Esophagus (tissue), 2 donors: ENCODE measurements at regions not wholly inside any gene's neighbourhood (a gene's known extent, or its start where the extent isn't known, plus 50 kb on each side); places are given as distances from the start of the nearest gene placed in this dataset.
"Not testable (repeated sequence)": the region's sequence is repeated elsewhere in the genome, so short reads cannot be mapped to it uniquely, and the experiment has no call there.

Experiments used
- H3K27ac ChIP-seq, 2 donors: one replicate each; pipeline ENCODE4 v1.5.1; 2013; ENCODE audit warnings: low read depth in 2 of 2, mild to moderate bottlenecking in 2 of 2, inconsistent platforms in 1 of 2, low read length in 1 of 2, moderate library complexity in 1 of 2
- H3K27me3 ChIP-seq, 2 donors: one replicate each; pipeline ENCODE4 v1.6.1; 2013; ENCODE audit warnings: low read length in 2 of 2, control low read depth in 1 of 2, mild to moderate bottlenecking in 1 of 2; ENCODE audit not compliant: insufficient read depth in 2 of 2, control insufficient read depth in 1 of 2
- H3K36me3 ChIP-seq, 2 donors: one replicate each; pipeline ENCODE4 v1.6.1; 2013; ENCODE audit warnings: low read length in 1 of 2; ENCODE audit not compliant: control insufficient read depth in 2 of 2, insufficient read depth in 2 of 2
- H3K4me1 ChIP-seq, 2 donors: one replicate each; pipeline ENCODE4 v1.6.1; 2013; ENCODE audit warnings: low read length in 1 of 2; ENCODE audit not compliant: control insufficient read depth in 2 of 2, insufficient read depth in 2 of 2
- H3K4me3 ChIP-seq, 2 donors: one replicate each; pipeline ENCODE4 v1.5.1; 2013; ENCODE audit warnings: low read length in 2 of 2, mild to moderate bottlenecking in 2 of 2, low read depth in 1 of 2, moderate library complexity in 1 of 2
- H3K9me3 ChIP-seq, 2 donors: one replicate each; pipeline ENCODE4 v1.6.1; 2013; ENCODE audit warnings: mild to moderate bottlenecking in 2 of 2, low read depth in 1 of 2, low read length in 1 of 2, moderate library complexity in 1 of 2; ENCODE audit not compliant: control insufficient read depth in 2 of 2, insufficient read depth in 1 of 2
- WGBS, 2 donors: extraction: QIAGEN DNeasy Blood & Tissue Kit; methylation state at CpG; one replicate each; pipeline ENCODE4 v1.1.7; 2013; 5-methylcytosine and 5-hydroxymethylcytosine counted together
- donor health status: healthy with polysubstance abuse.
- donor health status: Bipolar disorder and iron deficiency.

- WGBS, 2 donors: 82% methylated on average over 3 of the region's 3 CpGs
- no peak overlapping the region for H3K4me3 ChIP-seq
- H3K4me1 ChIP-seq: no peaks in the 10 kb centered on the region
- peaks cover 3 to 6% of the 10 kb centered on the region in 2 donors for H3K9me3 ChIP-seq
- no peaks in the 10 kb centered on the region for H3K27me3 ChIP-seq
- no peak overlapping the region for H3K27ac ChIP-seq
- no peaks in the 10 kb centered on the region for H3K36me3 ChIP-seq
Observed at GRCh38 chr19:29154163-29154562, 58.8 kb downstream of the UQCRFS1 start.

GRCh38 chr19:29145756-29146155 is 67.2 kb downstream of the UQCRFS1 start:
- no peaks in the 10 kb centered on the region for H3K27me3 ChIP-seq
- no peaks in the 10 kb centered on the region for H3K4me1 ChIP-seq
- peaks cover 0 to under 1% of the 10 kb centered on the region in 2 donors for H3K9me3 ChIP-seq
- H3K27ac ChIP-seq: no peak overlapping the region
- H3K36me3 ChIP-seq: no peaks in the 10 kb centered on the region
- no peak overlapping the region for H3K4me3 ChIP-seq
- WGBS, 2 donors: 50 to 56% methylated on average over 4 of the region's 4 CpGs

DNA sequence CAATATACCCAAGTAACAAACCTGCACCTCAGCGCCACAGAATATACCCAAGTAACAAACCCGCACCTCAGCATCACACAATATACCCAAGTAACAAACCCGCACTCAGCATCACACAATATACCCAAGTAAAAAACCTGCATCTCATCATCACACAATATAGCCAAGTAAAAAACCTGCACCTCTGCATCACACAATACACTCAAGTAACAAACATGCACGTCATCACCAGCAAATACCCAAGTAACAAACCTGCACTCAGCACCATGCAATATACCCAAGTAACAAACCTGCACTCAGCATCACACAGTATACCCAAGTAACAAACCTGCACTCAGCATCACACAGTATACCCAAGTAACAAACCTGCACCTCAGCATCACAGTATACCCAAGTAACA is 69.8 kb downstream of the UQCRFS1 start:
- Histone ChIP-seq H3K4me1 (no peaks in the 10 kb centered on the region), H3K27ac (no peak overlapping the region), H3K9me3 (peaks cover 17 to 19% of the 10 kb centered on the region in 2 donors), H3K27me3 (no peaks in the 10 kb centered on the region), H3K36me3 (no peaks in the 10 kb centered on the region), H3K4me3 (no peak overlapping the region)
- 91% methylated on average over 4 of the region's 4 CpGs for WGBS, 2 donors

DNA sequence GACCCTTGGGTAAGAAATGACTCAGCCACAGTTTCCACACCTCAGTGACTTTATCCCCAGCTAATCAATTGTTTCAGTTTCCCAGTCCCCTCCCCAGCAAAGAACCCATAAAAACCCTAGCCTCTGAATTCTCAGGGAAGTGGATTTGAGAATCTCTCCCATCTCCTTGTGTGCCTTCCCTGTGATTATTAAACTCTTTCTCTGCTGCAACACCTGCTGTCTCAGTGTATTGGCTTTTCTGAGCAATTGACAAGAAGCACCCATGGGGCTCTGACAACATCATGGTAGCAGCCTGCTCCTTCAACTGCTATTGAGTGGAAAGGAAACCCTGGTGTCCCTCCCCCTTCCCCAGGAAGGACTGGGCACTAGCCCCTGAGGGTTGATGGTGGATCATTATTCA is 73.7 kb downstream of the UQCRFS1 start:
- H3K36me3 ChIP-seq: no peaks in the 10 kb centered on the region
- H3K4me3 ChIP-seq: no peak overlapping the region
- H3K9me3 ChIP-seq: peaks cover 17 to 19% of the 10 kb centered on the region in 2 donors
- no peak overlapping the region for H3K27ac ChIP-seq
- no peaks in the 10 kb centered on the region for H3K4me1 ChIP-seq
- H3K27me3 ChIP-seq: no peaks in the 10 kb centered on the region

DNA sequence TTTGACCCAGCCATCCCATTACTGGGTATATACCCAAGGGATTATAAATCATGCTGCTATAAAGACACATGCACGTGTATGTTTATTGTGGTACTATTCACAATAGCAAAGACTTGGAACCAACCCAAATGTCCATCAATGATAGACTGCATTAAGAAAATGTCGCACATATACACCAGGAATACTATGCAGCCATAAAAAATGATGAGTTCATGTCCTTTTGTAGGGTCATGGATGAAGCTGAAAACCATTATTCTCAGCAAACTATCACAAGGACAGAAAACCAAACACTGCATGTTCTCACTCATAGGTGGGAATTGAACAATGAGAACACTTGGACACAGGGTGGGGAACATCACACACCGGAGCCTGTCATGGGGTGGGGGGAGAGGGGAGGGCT is 74.7 kb downstream of the UQCRFS1 start:
- not testable (repeated sequence) for H3K36me3 ChIP-seq, H3K27ac ChIP-seq, H3K4me1 ChIP-seq, H3K4me3 ChIP-seq, H3K27me3 ChIP-seq
- peaks cover 17 to 19% of the 10 kb centered on the region in 2 donors for H3K9me3 ChIP-seq
- WGBS, 2 donors: 62 to 69% methylated on average over 3 of the region's 3 CpGs

DNA sequence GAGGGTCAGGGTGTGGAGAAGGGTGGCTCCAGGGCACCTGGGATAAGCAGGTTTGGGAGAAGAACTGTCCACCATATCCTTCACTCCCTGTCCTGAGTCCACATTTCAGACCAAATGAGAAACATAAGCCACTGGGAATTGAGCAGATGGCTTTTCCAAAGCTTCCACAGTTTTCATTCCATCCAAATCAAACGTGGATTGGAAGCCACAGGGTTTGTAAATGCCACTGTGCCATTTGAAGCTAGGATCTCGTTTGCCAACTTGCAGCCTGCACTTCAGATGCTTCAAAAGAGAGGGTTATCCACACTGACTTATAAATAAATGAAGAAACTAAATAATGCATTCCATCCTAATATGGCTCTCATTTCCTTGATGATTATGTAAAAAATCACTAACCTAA is 81.5 kb downstream of the UQCRFS1 start:
- WGBS, 2 donors: 25 to 31% methylated on average over 2 of the region's 2 CpGs
- Histone ChIP-seq H3K36me3 (no peaks in the 10 kb centered on the region), H3K27me3 (no peaks in the 10 kb centered on the region), H3K4me1 (no peaks in the 10 kb centered on the region), H3K4me3 (no peak overlapping the region), H3K9me3 (peaks cover 3 to 12% of the 10 kb centered on the region in 2 donors), H3K27ac (no peak overlapping the region)

DNA sequence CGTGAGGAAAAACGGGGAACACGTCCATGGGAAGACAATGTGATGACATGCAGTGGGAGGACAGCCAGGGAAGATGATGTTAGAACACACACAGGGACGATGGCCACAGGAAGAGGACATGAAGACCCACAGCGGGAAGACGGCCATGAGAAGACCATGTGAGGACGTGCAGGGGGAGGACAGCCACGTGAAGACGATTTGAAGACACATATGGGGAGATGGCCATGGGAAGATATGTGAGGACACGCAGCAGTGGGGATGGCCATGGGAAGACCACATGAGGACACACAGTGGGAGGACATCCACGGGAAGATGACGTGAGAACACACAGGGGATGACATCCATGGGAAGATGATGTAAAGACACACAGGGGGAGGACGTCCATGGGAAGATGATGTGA is 83.8 kb downstream of the UQCRFS1 start:
- H3K4me3 ChIP-seq: no peak overlapping the region
- H3K36me3 ChIP-seq: no peaks in the 10 kb centered on the region
- H3K27ac ChIP-seq: no peak overlapping the region
- no peaks in the 10 kb centered on the region for H3K27me3 ChIP-seq
- 85 to 89% methylated on average over 13 of the region's 13 CpGs for WGBS, 2 donors
- no peaks in the 10 kb centered on the region for H3K4me1 ChIP-seq
- peaks cover 3 to 12% of the 10 kb centered on the region in 2 donors for H3K9me3 ChIP-seq

DNA sequence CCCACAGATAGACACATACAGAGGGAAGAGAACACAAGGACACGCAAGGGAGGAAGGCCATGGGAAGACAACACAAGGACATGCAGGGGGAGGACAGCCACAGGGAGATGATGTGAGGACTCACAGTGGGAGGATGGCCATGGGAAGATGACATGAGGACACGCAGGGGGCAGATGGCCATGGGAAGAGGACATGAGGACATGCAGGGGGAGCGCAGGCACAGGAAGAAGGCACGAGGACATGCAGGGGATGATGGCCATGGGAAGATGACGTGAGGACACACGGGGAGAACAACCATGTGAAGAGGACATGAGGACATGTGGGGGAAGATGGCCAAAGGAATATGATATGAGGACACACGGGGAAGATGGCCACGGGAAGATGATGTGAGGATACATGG is 84.7 kb downstream of the UQCRFS1 start:
- Histone ChIP-seq H3K27ac (no peak overlapping the region), H3K4me3 (no peak overlapping the region), H3K27me3 (no peaks in the 10 kb centered on the region), H3K9me3 (peaks cover 3 to 13% of the 10 kb centered on the region in 2 donors), H3K36me3 (no peaks in the 10 kb centered on the region), H3K4me1 (no peaks in the 10 kb centered on the region)
- WGBS, 2 donors: 93 to 94% methylated on average over 8 of the region's 8 CpGs

DNA sequence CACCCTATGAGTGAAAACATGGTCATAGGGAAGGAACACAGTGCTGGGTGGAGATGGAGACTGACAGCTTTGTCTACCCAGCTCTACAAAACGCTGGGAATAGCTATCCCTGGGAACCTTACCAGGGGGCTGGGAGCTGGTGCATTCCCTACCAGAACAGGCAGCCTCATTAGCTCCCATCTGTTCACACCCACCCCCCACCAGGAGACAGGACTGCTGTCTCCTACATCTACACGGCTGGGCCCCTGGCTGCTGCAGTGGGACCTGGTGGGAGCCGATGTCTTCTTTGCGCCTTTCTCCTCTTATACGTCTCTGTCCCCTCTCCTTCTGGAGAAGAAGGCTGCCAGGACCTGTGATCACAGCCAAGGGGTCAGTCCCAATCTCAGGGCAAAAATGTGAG is 90.8 kb downstream of the UQCRFS1 start:
- Histone ChIP-seq H3K4me3 (no peak overlapping the region), H3K27me3 (no peaks in the 10 kb centered on the region), H3K4me1 (no peaks in the 10 kb centered on the region), H3K9me3 (peaks cover 2 to 3% of the 10 kb centered on the region in 2 donors), H3K36me3 (no peaks in the 10 kb centered on the region), H3K27ac (no peak overlapping the region)
- 69 to 80% methylated on average over 5 of the region's 5 CpGs for WGBS, 2 donors

GRCh38 chr19:29121684-29122083 is 91.3 kb downstream of the UQCRFS1 start:
- 25 to 29% methylated on average over 3 of the region's 3 CpGs for WGBS, 2 donors
- no peaks in the 10 kb centered on the region for H3K4me1 ChIP-seq
- H3K4me3 ChIP-seq: no peak overlapping the region
- H3K9me3 ChIP-seq: peaks cover 2% of the 10 kb centered on the region in 2 donors
- no peak overlapping the region for H3K27ac ChIP-seq
- H3K36me3 ChIP-seq: no peaks in the 10 kb centered on the region
- H3K27me3 ChIP-seq: no peaks in the 10 kb centered on the region
